ENCODE measurements at regions not wholly inside any gene's neighbourhood (a gene's known extent, or its start where the extent isn't known, plus 50 kb on each side); places are given as distances from the start of the nearest gene placed in this dataset.
"Not testable (repeated sequence)": the region's sequence is repeated elsewhere in the genome, so short reads cannot be mapped to it uniquely, and the experiment has no call there.

DNA sequence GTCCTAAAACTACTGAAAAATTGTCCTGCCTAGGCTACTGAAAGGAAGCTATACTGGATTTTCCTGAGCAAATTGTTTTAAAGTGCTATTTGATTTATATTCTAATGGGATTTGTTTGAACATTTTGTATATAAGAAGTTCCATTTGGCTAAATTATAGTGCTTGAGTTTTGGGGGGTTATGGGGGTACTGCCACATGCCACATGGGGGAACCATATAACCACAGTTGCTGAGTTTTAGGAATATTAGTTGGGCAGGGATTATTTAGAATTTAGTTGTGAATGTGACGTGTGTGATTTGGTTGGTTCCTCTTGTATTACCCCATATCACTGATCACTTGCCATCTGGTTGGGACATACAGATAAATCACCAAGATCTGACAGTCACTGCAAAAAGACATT is 224.5 kb upstream of the TAPT1 start:
- no peak for DNase-seq

DNA sequence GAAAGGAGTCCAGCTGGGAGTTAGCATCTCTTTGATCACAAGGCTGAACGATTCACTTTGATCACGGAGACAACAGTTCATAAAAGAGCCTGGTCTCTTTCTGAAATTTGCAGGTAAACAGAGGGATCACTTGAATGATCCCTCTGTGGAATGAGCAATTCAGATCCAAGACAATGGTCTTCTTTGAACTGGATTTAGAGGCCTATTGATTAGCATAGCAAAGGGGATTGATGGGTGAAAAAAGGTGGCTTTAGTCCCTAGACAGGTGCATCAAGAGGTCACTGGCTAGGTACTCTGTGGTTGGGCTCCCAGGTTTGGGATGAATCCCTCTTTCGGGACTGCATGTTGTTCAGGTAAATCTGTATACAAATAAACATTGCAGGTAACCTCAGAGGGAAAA is 223.8 kb upstream of the TAPT1 start:
- no peak for DNase-seq

GRCh38 chr4:16449406-16449805 is 223.1 kb upstream of the TAPT1 start:
- DNase-seq = no peak

DNA sequence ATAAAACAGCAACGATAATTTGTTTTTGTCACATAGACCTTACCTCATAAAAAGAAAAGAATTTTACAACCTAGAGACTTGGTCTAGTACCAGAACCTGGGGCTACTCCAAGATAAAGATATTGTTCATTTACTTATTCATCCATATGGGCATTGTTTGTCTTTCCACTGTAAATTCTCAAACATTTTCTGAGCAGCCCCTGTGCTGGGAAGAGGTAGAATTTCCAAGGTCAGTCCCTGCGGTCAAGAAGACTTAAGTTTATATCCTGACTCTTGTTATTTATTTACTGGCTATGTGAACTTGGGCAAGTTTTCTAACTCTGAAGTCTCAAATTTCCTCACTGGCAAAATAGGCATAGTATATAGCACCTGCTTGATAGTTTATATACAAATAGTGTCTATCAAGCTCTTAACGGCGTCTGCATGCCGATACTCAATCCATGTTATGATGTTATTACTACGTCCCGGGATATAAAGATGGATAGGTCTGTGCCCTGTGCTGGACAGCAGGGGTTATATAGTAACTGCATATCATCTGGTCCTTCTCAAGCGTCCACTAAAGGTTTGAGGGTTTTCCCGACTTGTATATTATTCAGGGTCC is 222.1 kb upstream of the TAPT1 start:
- no peak for DNase-seq

GRCh38 chr4:16443504-16444088 is 217.3 kb upstream of the TAPT1 start:
- no peak for DNase-seq

DNA sequence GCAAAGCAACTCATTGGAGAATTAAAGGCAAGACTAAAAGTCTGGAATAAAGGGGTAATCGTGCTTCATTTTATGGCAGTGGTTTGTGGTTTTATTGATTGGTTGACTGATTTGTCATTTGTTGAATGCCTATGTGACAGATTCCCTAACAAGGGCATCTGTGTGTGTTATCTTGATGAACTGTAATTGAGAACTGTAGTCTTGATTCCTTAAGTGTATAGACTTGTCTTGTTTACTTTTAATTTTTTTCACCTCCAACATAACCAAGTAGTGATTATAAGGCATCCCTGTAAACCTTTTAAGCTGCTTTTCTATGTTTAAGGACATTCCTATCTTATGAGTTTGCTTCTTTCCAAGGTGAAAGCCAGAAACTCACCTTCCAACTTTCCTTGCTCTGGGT is 216.0 kb upstream of the TAPT1 start:
- DNase-seq = no peak

DNA sequence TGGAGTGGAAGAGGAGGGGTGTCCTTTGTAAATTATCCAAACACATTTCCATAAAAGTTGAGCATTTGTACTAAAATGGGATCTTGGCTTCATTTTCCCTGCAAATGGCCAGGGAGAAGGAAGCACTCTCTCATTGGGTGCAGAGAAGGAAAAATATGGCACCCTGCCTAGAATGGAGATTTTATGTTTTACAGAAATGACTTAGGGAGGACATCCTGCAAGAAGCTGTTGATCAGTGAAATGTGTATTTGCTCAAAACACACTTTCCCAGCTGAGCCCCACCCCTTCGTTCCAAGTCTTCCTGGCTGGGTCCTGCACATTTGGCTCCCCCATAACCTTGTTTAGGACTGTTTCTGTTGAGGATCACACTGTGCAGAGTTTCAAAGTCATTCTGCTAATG is 213.5 kb upstream of the TAPT1 start:
- DNase-seq = no peak

DNA sequence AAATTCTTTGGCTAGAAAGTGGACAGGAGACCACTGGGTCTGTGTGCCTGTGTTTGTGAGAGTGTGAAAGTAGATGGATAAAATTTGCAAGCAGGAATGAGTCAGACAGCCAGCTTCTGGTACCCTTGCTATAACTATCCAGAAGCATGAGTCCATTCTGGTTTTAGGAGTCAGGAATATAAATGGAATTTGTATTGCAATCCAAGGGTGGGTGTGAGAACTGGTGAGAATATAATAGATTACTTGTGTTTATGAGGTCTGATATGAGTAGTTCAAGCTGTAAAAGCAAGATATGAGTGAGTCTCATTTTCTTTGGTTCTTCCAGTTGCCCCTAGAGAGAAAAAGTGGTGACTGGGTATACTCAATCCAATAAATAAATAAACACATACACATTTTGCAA is 212.7 kb upstream of the TAPT1 start:
- DNase-seq = no peak

DNA sequence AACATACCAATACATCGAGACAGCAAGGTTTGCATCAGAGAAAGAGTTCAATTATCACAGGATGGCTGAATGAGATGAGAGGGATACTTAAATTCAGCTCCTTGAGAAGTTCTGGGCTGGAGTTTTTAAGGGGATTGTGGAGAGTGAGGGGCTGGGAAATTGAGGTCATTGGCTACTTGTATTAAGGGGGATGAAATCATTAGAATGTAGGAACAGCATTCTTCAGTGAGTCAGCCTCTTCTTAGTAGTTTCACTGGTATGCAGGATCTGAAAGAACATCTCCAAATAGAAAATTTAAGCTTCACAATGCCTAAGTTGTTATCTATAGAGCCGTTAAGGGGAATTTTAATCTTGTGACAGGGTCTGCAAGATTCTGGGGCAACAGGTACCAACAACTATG is 211.6 kb upstream of the TAPT1 start:
- DNase-seq = no peak

- DNase-seq = no peak
Observed at GRCh38 chr4:16431866-16432265, 205.6 kb upstream of the TAPT1 start.

- no peak for DNase-seq
Observed at GRCh38 chr4:16418814-16419213, 192.5 kb upstream of the TAPT1 start.

DNA sequence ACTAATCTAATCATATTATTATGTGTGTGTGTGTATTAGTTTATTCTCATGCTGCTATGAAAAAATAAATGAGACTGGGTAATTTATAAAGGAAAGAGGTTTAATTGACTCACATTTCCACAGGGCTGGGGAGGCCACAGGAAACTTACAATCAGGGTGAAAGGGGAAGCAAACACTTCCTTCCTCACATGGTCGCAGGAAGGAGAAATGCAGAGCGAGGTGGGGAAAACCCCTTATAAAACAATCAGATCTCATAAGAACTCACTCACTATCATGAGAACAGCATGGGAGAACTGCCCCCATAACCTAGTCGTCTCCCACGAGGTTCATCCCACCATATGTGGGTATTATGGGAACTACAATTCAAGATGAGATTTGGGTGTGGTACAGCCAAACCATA is 190.9 kb upstream of the TAPT1 start:
- DNase-seq = no peak

DNA sequence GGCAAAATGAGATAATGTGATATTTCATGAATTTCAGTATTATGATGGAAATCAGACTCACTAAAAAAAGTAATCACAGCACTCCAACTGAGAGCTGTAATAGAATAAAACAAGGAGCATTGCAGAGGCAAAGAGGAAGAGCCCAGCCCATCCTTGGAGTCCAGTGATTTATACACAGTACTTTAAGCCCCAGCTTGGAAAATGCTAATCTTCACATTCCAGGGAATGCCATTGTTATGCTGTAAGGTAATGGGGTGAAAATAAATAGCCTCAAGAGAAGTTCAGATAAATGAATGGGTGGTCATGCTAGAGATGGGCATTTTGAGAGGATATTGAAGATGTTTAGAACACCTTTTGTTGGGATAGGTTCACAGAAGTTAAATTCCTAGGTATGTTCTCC is 190.3 kb upstream of the TAPT1 start:
- no peak for DNase-seq

GRCh38 chr4:16415751-16416150 is 189.5 kb upstream of the TAPT1 start:
- no peak for DNase-seq

- DNase-seq = no peak
Observed at GRCh38 chr4:16413814-16414555, 187.7 kb upstream of the TAPT1 start.

DNA sequence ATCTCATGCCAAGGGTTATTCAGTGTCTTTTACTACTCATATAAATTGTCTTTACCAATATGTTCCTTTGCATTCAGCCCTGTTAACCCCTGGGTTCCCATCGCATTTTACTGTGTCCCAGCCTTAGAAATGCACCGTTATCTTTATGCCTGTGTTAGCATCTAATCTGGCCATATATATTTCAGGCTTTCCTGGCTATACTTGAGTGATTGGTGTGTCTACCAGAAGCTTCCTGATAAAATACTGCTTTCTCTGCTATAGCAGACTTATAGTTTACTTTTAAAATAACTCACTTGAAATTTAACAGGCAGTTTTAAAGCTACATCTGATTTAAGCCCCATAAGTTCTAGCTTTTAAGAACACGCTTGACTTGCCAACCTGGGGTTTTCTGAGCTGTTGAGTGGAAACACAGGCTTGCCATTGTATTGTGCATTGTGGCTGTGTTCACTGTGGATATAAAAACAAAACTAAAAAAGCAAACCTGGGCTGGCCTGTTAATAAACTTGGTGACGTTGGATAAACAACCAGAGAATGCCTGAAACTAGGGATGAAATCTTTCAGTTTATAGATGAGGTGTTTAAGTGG is 185.3 kb upstream of the TAPT1 start:
- no peak for DNase-seq

- not testable (repeated sequence) for DNase-seq
Observed at GRCh38 chr4:16393216-16393615, 166.9 kb upstream of the TAPT1 start.

DNA sequence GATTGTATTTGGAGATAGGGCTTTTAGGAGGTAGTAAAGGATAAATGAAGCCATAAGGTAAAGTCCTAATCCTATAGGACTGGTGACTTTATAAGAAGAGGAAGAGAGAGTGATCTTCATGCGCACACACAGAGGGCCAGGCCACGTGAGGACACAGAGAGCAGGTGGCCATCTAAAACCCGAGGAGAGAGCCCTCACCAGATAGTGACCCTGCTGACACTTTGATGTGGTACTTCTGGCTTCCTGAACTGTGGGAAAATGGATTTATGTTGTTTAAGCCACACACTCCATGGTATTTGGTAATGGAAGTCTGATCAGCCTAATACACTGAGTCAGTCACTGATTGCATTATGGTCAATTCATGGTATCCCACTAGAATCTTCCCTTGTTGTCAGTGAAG is 164.9 kb upstream of the TAPT1 start:
- no peak for DNase-seq

GRCh38 chr4:16387448-16387847 is 161.2 kb upstream of the TAPT1 start:
- no peak for DNase-seq

DNA sequence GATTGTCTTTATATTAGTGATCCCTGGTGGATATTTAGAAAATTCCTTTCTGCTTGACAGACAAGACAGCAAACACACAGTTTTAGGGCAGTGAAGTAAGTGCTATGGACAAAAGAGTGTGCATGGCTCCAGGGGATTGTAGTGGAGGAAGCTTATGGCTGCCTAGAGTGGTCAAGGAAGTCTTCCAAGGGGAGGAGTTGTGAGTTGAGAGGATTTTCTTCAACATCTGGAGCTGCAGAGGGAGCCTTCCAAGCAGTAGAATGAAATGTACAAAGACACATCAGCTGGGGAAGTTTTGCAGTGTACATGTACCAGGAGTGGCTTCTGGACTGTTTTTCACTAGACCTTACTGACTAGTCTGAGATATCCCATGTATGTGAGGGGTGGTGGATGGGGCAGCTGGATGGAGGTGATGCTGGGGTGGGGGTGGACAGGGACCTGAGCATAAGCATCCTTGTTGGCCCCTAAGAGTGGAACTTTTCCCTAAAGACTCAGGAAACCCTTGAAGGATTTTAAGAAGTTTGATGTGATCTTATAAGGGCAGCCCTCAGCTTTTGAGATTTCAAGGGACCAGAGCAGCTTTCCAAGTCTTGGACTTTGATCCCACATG is 160.5 kb upstream of the TAPT1 start:
- DNase-seq = no peak

DNA sequence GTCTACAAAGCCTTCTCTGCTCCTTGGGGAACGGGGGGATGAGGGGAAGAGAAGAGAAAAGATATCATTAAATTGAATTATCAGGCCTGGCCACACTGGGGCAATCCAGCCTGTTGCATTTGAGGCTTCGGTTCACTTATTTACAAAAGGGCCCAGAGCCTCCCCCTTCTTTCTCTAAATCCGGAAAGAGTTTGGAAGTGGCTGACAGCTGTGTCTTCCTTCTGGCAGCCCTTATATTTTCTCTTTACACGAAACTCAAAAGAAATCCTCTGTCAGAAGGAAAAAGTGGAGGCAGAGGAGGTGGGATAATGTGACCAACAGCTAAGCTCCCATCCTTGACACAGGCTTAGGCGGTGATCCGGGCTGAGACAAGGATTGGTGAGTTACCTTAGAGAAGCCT is 158.3 kb upstream of the TAPT1 start:
- no peak for DNase-seq

DNA sequence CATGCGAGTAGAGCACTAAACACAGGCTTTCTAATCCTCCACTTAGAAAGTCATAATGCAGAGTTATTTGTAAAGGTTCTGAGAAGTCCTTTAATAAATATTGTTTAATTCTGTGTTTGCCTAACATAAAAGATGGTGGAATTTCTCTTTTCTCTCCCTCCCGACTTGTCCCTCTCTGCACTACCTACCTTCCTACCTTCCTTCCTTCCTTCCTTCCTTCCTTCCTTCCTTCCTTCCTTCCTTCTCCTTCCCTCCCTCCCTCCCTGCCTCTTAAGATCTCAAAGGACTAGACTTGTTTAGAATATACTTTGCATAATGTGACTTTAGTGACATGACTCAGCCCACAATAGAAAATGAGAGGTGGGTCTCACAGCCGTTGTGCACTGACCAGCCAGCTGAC is 156.3 kb upstream of the TAPT1 start:
- no peak for DNase-seq

- no peak for DNase-seq
Observed at GRCh38 chr4:16377887-16378286, 151.6 kb upstream of the TAPT1 start.

- no peak for DNase-seq
Observed at GRCh38 chr4:16365036-16365569, 138.8 kb upstream of the TAPT1 start.

Data from NCI-H1694 (cell line).